PC-9 (cell line): ENCODE measurements at regions not wholly inside any gene's neighbourhood (a gene's known extent, or its start where the extent isn't known, plus 50 kb on each side); places are given as distances from the start of the nearest gene placed in this dataset.

Source experiments
- CTCF ChIP-seq: fragments of 200-600 bp; sonication (generic); conservative IDR thresholded peaks from 2 replicates; pipeline ENCODE4 v1.6.1; 2017; ENCODE audit warnings: mixed run types, antibody characterized with exemption, mild to moderate bottlenecking, moderate library complexity
- EZH2 ChIP-seq: fragments of 200-600 bp; sonication (generic); IDR thresholded peaks from 2 replicates; pipeline ENCODE4 v1.8.0; 2017; ENCODE audit warnings: antibody characterized with exemption, low read depth

DNA sequence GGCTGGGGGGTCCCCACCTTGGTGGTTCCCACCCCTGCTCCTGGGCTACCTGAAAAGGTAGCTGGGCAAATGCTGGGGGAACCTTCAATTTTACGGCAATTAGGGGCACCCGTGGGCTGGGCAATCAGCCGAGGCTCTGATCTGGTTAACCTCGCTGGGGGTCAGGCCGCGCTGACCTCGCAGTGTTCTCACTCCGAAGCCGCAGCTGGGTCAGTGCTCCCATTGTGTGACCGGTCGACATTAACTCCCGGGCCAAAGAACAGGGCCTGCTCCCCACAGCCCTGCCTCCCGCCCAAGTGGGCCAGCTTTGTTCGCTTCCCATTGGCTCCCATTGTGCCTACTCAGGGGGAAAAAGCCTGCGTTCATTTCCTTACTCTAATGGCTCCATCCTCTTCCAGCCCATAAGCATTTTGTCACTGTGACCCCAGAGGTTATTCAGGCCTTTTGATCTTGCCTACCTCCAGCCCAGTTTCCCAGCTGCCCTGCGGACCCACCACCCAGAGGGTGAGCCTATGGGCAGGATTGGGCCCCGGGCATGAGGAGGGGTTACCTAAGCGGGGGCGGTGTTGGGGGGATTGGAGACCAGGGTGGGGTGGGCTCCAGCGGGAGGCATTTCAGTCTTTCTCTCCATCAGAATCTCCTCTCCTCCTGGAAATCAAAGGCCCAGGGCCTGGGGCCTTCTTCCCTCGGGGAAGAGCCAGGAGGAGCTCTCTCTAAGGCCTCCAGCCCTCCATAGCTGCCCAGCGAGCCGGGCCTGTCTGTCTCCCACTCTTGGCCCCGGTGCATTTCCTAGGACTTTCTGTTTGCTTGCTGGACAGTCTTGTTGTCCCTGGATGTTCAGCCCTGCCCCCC is 90.1 kb downstream of the MYCN start:
- no peak for TF ChIP-seq CTCF
- TF ChIP-seq EZH2: no peak
